HEK293 (cell line): ENCODE measurements at regions not wholly inside any gene's neighbourhood (a gene's known extent, or its start where the extent isn't known, plus 50 kb on each side); places are given as distances from the start of the nearest gene placed in this dataset.
A peak's percentile ranks its signal among the peaks of the same experiment; 100 is the strongest.

Source experiments
- CTCF ChIP-seq: fragments of 450-650 bp; formaldehyde crosslinking; IDR thresholded peaks from 2 replicates; pipeline ENCODE4 v1.5.1; 2016; ENCODE audit warnings: missing biosample characterization, missing genetic modification characterization
- ZBTB11 ChIP-seq: fragments of 450-650 bp; formaldehyde crosslinking; conservative IDR thresholded peaks from 2 replicates; pipeline ENCODE4 v1.5.1; 2016; ENCODE audit warnings: low read depth, missing biosample characterization, missing genetic modification characterization
- ZNF132 ChIP-seq: fragments of 450-650 bp; formaldehyde crosslinking; IDR thresholded peaks from 2 replicates; pipeline ENCODE4 v1.5.1; 2017; ENCODE audit warnings: missing biosample characterization, missing genetic modification characterization, borderline replicate concordance
- ZNF394 ChIP-seq: fragments of 450-650 bp; formaldehyde crosslinking; IDR thresholded peaks from 2 replicates; pipeline ENCODE4 v1.5.1; 2016; ENCODE audit warnings: missing biosample characterization, missing genetic modification characterization, mild to moderate bottlenecking, moderate library complexity, borderline replicate concordance
- ZNF830 ChIP-seq: fragments of 450-650 bp; IDR thresholded peaks from 2 replicates; pipeline ENCODE4 v1.5.0; 2018; ENCODE audit warnings: missing biosample characterization, missing genetic modification characterization, low read depth, mild to moderate bottlenecking, moderate library complexity

GRCh38 chr2:129764376-129765325, 214.8 kb upstream of the RAB6C start:
- TF ChIP-seq ZNF830, result no peak
- TF ChIP-seq CTCF (tag by site-specific recombination), result 0 out of 2 replicates have a peak, but pooled peaks have one; percentile 18
- TF ChIP-seq ZNF394 (tag by site-specific recombination), result no peak
- TF ChIP-seq ZBTB11, result no peak
- TF ChIP-seq ZNF132 (tag by site-specific recombination), result no peak
